Chondrocyte (in vitro differentiated cells): ENCODE measurements at regions not wholly inside any gene's neighbourhood (a gene's known extent, or its start where the extent isn't known, plus 50 kb on each side); places are given as distances from the start of the nearest gene placed in this dataset.

Source experiments
- DNase-seq: peaks from one replicate; pipeline ENCODE4 v3.0.0; 2021; ENCODE audit warnings: mixed read lengths, low spot score
- H3K27ac Mint-ChIP-seq: one replicate; pipeline ENCODE4 v1.8.0; 2021; ENCODE audit warnings: mild to moderate bottlenecking, moderate library complexity, mixed read lengths; ENCODE audit not compliant: unreplicated experiment
- H3K27me3 Mint-ChIP-seq: 2 replicates; pipeline ENCODE4 v1.8.0; 2021; ENCODE audit warnings: low read depth, mixed read lengths
- H3K36me3 Mint-ChIP-seq: 2 replicates; pipeline ENCODE4 v1.8.0; 2021; ENCODE audit warnings: low read depth, mixed read lengths
- H3K4me1 Mint-ChIP-seq: 2 replicates; pipeline ENCODE4 v1.8.0; 2021; ENCODE audit warnings: low read depth, mild to moderate bottlenecking, mixed read lengths
- H3K4me3 Mint-ChIP-seq: one replicate; pipeline ENCODE4 v1.8.0; 2021; ENCODE audit warnings: mild to moderate bottlenecking, moderate library complexity, mixed read lengths; ENCODE audit not compliant: unreplicated experiment
- H3K9me3 Mint-ChIP-seq: 2 replicates; pipeline ENCODE4 v1.8.0; 2021; ENCODE audit warnings: low read depth, mixed read lengths
- TF ChIP-seq, protein P1 (sequence below): fragments of 200-600 bp; sonication (generic); IDR thresholded peaks from 2 replicates; pipeline ENCODE4 v1.5.0; 2021; ENCODE audit warnings: antibody characterized with exemption, mild to moderate bottlenecking, moderate library complexity

DNA sequence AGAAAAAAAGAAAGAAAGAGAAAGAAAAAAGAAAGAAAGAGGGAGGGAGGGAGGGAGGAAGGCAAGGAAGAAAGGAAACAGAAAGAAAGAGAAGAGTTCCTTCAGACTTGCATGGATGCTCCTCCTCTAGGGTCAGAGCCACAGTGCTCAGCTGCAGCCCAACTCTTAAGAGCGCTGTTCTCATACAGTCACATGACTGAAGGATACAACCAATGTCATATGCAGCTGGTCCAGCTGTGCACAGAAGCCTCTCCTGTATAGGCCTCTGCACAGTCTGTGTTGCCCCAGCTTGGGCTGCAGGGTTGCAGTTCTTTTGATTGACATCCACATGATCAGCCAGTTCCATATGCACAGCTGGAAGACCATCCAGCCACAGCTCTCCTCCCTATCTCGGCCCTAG lies 86.8 kb upstream of the CTNNB1 start:
- Mint-ChIP-seq H3K4me1 (peaks cover 10% of the 10 kb centered on the region), H3K4me3 (no peak overlapping the region), H3K36me3 (no peaks in the 10 kb centered on the region), H3K27me3 (peaks cover 11% of the 10 kb centered on the region), H3K9me3 (no peaks in the 10 kb centered on the region), H3K27ac (no peak overlapping the region)
- TF ChIP-seq, protein P1, sequence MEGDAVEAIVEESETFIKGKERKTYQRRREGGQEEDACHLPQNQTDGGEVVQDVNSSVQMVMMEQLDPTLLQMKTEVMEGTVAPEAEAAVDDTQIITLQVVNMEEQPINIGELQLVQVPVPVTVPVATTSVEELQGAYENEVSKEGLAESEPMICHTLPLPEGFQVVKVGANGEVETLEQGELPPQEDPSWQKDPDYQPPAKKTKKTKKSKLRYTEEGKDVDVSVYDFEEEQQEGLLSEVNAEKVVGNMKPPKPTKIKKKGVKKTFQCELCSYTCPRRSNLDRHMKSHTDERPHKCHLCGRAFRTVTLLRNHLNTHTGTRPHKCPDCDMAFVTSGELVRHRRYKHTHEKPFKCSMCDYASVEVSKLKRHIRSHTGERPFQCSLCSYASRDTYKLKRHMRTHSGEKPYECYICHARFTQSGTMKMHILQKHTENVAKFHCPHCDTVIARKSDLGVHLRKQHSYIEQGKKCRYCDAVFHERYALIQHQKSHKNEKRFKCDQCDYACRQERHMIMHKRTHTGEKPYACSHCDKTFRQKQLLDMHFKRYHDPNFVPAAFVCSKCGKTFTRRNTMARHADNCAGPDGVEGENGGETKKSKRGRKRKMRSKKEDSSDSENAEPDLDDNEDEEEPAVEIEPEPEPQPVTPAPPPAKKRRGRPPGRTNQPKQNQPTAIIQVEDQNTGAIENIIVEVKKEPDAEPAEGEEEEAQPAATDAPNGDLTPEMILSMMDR, result no peak
- no peak for DNase-seq

DNA sequence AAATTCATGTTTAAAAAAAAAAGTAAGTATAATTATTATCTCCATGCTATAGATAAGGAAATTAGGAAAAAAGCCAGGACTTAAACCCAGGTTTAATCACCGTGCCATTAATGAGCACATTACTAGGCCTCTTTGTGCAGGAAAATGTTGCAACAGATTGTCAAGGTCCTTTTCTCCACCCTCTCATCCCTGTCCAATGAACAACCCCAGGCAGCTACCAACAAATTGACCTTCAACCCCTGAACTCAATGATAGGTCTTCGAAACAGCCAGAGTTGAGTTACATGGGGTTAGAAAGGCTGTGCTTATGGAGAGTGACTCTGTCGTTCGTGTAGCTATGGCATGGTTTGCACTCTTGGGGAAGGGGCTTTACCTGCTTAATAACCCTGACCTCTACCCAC lies 84.2 kb upstream of the CTNNB1 start:
- H3K4me1 Mint-ChIP-seq, result peaks cover 31% of the 10 kb centered on the region
- TF ChIP-seq, protein P1, result no peak
- no peak overlapping the region for H3K27ac Mint-ChIP-seq

DNA sequence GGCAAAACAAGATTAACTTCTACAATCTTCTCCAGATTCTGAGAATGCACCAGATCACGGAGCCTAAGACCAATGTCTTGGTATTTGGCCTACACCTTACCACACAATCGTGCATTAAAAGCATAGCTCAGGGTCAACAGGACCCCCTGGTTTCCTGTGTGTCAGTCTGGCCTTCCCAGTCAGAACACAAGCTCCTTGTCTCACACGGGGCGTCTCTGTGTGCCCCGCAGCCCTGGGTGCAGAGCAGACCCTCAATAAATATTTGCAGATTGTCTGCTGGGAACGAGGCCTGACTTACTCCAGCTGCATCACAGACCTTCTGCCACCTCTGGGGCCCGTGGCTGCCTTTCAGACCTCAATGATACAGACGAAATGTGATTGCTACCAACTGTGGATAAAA lies 82.5 kb upstream of the CTNNB1 start:
- Mint-ChIP-seq H3K4me1 (peaks cover 45% of the 10 kb centered on the region), H3K27ac (peak overlapping the region; percentile 70), H3K9me3 (no peaks in the 10 kb centered on the region), H3K36me3 (no peaks in the 10 kb centered on the region), H3K4me3 (no peak overlapping the region), H3K27me3 (no peaks in the 10 kb centered on the region)
- no peak for DNase-seq
- TF ChIP-seq, protein P1, result no peak

More for the DNA sequence above, 84.2 kb upstream of the CTNNB1 start:
- peaks cover 3% of the 10 kb centered on the region for H3K27me3 Mint-ChIP-seq
- no peak overlapping the region for H3K4me3 Mint-ChIP-seq
- no peak for DNase-seq
- no peaks in the 10 kb centered on the region for H3K36me3 Mint-ChIP-seq
- no peaks in the 10 kb centered on the region for H3K9me3 Mint-ChIP-seq

DNA sequence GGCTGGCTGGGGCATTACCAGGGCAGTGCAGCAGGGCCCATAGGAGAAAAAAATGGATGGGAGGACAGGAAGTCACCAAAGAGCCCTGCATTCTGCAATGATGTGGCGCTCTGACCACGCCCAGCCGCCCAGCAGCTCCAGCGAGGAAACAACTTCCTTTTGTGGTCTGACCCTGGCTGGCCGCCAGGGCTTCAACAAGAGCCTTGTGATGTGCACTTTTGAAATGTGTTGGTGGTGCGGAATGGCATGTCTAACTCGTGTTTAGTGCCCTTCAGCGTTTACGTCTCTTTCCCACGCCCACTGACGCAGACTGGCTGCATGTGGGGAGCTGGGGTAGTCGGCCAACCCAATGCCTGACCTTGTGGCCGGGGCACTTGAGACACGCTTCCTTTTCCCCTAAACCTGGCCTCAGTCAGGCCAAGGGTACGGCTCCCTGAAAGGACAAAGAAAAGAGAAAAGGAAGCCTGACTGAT lies 81.9 kb upstream of the CTNNB1 start:
- peak overlapping the region; percentile 91 for H3K27ac Mint-ChIP-seq

DNA sequence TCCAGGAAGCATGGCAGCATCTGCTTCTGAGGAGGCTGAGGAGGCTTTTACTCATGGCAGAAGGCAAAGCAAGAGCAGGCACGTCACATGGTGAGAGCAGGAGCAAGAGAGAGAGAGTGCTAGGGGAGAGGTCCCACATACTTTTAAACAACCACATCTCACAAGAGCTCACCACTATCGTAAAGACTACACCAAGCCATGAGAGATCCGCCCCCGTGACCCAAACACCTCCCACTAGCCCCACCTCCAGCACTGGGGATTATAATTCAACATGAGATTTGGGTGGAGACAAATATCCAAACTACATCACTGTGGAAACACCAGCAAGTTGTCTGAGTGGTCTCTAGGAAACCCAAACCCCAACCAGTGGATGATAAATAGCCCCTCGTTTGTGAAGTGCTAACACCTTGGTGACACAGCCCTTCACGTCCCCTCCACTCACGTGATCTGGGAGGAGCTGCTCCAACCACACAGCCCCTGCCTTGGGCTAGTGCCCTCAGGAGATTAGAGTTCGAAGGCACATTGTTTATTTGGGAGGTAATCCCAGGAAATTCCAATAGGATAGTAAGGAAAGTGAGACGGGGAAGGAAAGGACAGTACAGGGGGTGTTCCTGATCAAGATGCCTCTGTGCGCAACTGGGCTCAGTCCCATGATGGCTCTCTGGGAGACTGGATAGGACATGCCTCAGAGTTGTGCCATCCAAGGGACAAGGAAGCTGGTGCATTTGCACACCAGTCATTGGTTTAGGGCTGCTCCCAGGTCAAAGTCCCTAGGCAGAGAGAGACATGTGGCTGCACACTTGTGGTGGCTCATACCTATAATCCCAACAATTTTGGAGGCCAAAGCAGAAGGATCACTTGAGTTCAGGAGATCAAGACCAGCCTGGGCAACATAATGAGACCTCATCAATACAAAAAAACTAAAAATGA lies 80.6 kb upstream of the CTNNB1 start:
- TF ChIP-seq, protein P1, result no peak
- Mint-ChIP-seq H3K4me3 (no peak overlapping the region), H3K9me3 (no peaks in the 10 kb centered on the region), H3K4me1 (peaks cover 45% of the 10 kb centered on the region), H3K36me3 (no peaks in the 10 kb centered on the region), H3K27me3 (no peaks in the 10 kb centered on the region), H3K27ac (peak overlapping the region; percentile 34)
- DNase-seq, result no peak

More for the DNA sequence above, 81.9 kb upstream of the CTNNB1 start:
- H3K9me3 Mint-ChIP-seq, result no peaks in the 10 kb centered on the region
- no peaks in the 10 kb centered on the region for H3K27me3 Mint-ChIP-seq
- H3K4me3 Mint-ChIP-seq, result no peak overlapping the region
- TF ChIP-seq, protein P1, result no peak
- no peak for DNase-seq
- peaks cover 45% of the 10 kb centered on the region for H3K4me1 Mint-ChIP-seq
- H3K36me3 Mint-ChIP-seq, result no peaks in the 10 kb centered on the region
